Trophoblast cell (in vitro differentiated cells and primary cell): ENCODE measurements at regions not wholly inside any gene's neighbourhood (a gene's known extent, or its start where the extent isn't known, plus 50 kb on each side); places are given as distances from the start of the nearest gene placed in this dataset.

Experiments
- DNase-seq, 2 donors: peaks; one replicate each; pipeline ENCODE4 v3.0.0-alpha.2; 2016
- H2AFZ ChIP-seq: 2 replicates; pipeline ENCODE4 v1.6.1; 2013; ENCODE audit warnings: low read length, moderate library complexity, mild to moderate bottlenecking; ENCODE audit not compliant: insufficient read depth, poor library complexity
- H2AK5ac ChIP-seq: 2 replicates; pipeline ENCODE4 v1.6.1; 2013; ENCODE audit warnings: mild to moderate bottlenecking, low read length
- H2BK120ac ChIP-seq: 2 replicates; pipeline ENCODE4 v1.6.1; 2013; ENCODE audit warnings: low read length, mild to moderate bottlenecking, moderate library complexity; ENCODE audit not compliant: insufficient read depth, poor library complexity
- H2BK12ac ChIP-seq: 2 replicates; pipeline ENCODE4 v1.6.1; 2013; ENCODE audit warnings: mild to moderate bottlenecking, low read length, moderate library complexity
- H2BK5ac ChIP-seq: 2 replicates; pipeline ENCODE4 v1.6.1; 2013; ENCODE audit warnings: low read length, low read depth, moderate library complexity, mild to moderate bottlenecking; ENCODE audit not compliant: poor library complexity
- H3K14ac ChIP-seq: 2 replicates; pipeline ENCODE4 v1.6.1; 2013; ENCODE audit warnings: mild to moderate bottlenecking, low read length
- H3K18ac ChIP-seq: 2 replicates; pipeline ENCODE4 v1.6.1; 2013; ENCODE audit warnings: mild to moderate bottlenecking, low read length
- H3K23ac ChIP-seq: 2 replicates; pipeline ENCODE4 v1.6.1; 2013; ENCODE audit warnings: low read length
- H3K27ac ChIP-seq: 2 replicates; pipeline ENCODE4 v1.5.1; 2013; ENCODE audit warnings: low read depth, mild to moderate bottlenecking, inconsistent platforms, low read length, moderate library complexity
- H3K27me3 ChIP-seq: 2 replicates; pipeline ENCODE4 v1.6.1; 2013; ENCODE audit warnings: inconsistent platforms, mild to moderate bottlenecking, low read length, moderate library complexity; ENCODE audit not compliant: insufficient read depth
- H3K36me3 ChIP-seq, 2 experiments: 1 replicate in 1 of 2; 2 replicates in 1 of 2; pipeline ENCODE4 v1.6.1; 2013; ENCODE audit warnings: low read length in 2 of 2, mild to moderate bottlenecking in 2 of 2, moderate library complexity in 1 of 2; ENCODE audit not compliant: insufficient read depth in 2 of 2, control insufficient read depth in 1 of 2
- H3K4ac ChIP-seq: 2 replicates; pipeline ENCODE4 v1.6.1; 2013; ENCODE audit warnings: low read depth, mild to moderate bottlenecking, low read length, moderate library complexity
- H3K4me1 ChIP-seq, 2 experiments: 1 replicate in 1 of 2; 2 replicates in 1 of 2; pipeline ENCODE4 v1.6.1; 2013; ENCODE audit warnings: low read length in 2 of 2, mild to moderate bottlenecking in 2 of 2, moderate library complexity in 1 of 2; ENCODE audit not compliant: insufficient read depth in 2 of 2, control insufficient read depth in 1 of 2
- H3K4me2 ChIP-seq: 2 replicates; pipeline ENCODE4 v1.6.1; 2013; ENCODE audit warnings: inconsistent platforms, mild to moderate bottlenecking, low read length, moderate library complexity
- H3K4me3 ChIP-seq: 2 replicates; pipeline ENCODE4 v1.5.1; 2013; ENCODE audit warnings: mild to moderate bottlenecking, low read depth, low read length, inconsistent platforms
- H3K79me1 ChIP-seq: one replicate; pipeline ENCODE4 v1.6.1; 2013; ENCODE audit warnings: low read length
- H3K79me2 ChIP-seq: 2 replicates; pipeline ENCODE4 v1.6.1; 2013; ENCODE audit warnings: low read length, mild to moderate bottlenecking; ENCODE audit not compliant: control insufficient read depth, insufficient read depth, poor library complexity
- H3K9ac ChIP-seq: 2 replicates; pipeline ENCODE4 v1.6.1; 2013; ENCODE audit warnings: mild to moderate bottlenecking, low read length
- H3K9me3 ChIP-seq: 2 replicates; pipeline ENCODE4 v1.6.1; 2013; ENCODE audit warnings: low read depth, mild to moderate bottlenecking, control low read depth, inconsistent platforms, low read length; ENCODE audit not compliant: insufficient read depth
- H4K12ac ChIP-seq: 2 replicates; pipeline ENCODE4 v1.6.1; 2013; ENCODE audit warnings: low read depth, mild to moderate bottlenecking, low read length, moderate library complexity
- H4K8ac ChIP-seq: 2 replicates; pipeline ENCODE4 v1.6.1; 2013; ENCODE audit warnings: low read depth, mild to moderate bottlenecking, low read length, moderate library complexity
- H4K91ac ChIP-seq: one replicate; pipeline ENCODE4 v1.6.1; 2013; ENCODE audit warnings: low read depth, mild to moderate bottlenecking, low read length, moderate library complexity
- WGBS: extraction: QIAGEN DNeasy Blood & Tissue Kit; methylation state at CpG from one replicate; pipeline ENCODE4 v1.1.7; 2013; ENCODE audit warnings: missing lambda C conversion rate; ENCODE audit not compliant: insufficient read length, insufficient coverage; ENCODE audit errors: extremely low coverage; 5-methylcytosine and 5-hydroxymethylcytosine counted together

DNA sequence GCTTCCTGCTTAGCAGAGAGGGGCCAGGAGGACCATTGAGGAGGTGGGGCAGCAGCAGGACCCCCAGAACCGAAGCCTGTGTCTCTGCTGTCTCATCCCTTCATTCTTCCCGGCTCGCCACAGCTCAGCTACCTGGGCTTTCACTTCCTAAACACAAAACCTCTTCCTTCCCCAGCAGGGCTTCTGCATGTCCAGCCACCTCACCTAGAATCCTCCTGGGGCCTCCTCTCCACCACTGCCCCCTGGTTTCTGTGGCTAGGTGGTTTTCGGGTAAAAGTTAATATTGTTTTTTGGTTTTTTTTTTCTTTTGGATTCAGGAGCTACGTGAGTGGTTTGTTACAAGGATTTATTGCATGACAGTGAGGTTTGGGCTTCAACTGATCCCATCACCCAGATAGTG is 61.8 kb upstream of the PABPC3 start:
- H3K79me2 ChIP-seq = no peaks in the 10 kb centered on the region
- H3K4me2 ChIP-seq = no peak overlapping the region
- H3K18ac ChIP-seq = no peak overlapping the region
- H3K4me1 ChIP-seq = no peaks in the 10 kb centered on the region
- no peak overlapping the region for H2BK12ac ChIP-seq
- H2BK5ac ChIP-seq = no peak overlapping the region
- H3K14ac ChIP-seq = no peak overlapping the region
- DNase-seq = no peak
- H2BK120ac ChIP-seq = no peak overlapping the region
- H3K9ac ChIP-seq = no peak overlapping the region
- no peak overlapping the region for H3K4me3 ChIP-seq
- no peak overlapping the region for H3K23ac ChIP-seq
- no peaks in the 10 kb centered on the region for H3K9me3 ChIP-seq
- H3K27me3 ChIP-seq = no peaks in the 10 kb centered on the region
- no peak overlapping the region for H4K91ac ChIP-seq
- H3K36me3 ChIP-seq = peaks cover 0 to 2% of the 10 kb centered on the region in 2 experiments
- H2AK5ac ChIP-seq = no peak overlapping the region
- H2AFZ ChIP-seq = no peak overlapping the region
- H3K79me1 ChIP-seq = no peaks in the 10 kb centered on the region
- H4K8ac ChIP-seq = no peak overlapping the region
- no peak overlapping the region for H3K4ac ChIP-seq
- no peak overlapping the region for H3K27ac ChIP-seq
- H4K12ac ChIP-seq = no peak overlapping the region
- no CpG with 5 or more reads among the region's 5 CpGs for WGBS

GRCh38 chr13:25037057-25037813 is 58.7 kb upstream of the PABPC3 start:
- Histone ChIP-seq H3K79me1 (no peaks in the 10 kb centered on the region), H3K4me1 (peaks cover 0 to 6% of the 10 kb centered on the region in 2 experiments), H4K8ac (no peak overlapping the region), H2AK5ac (no peak overlapping the region), H3K36me3 (peaks cover 0 to 7% of the 10 kb centered on the region in 2 experiments), H3K23ac (no peak overlapping the region), H2BK120ac (no peak overlapping the region), H2BK5ac (no peak overlapping the region), H3K18ac (no peak overlapping the region), H3K4ac (no peak overlapping the region), H2BK12ac (no peak overlapping the region), H3K9me3 (no peaks in the 10 kb centered on the region), H4K91ac (no peak overlapping the region), H3K14ac (no peak overlapping the region), H3K4me3 (no peak overlapping the region), H2AFZ (no peak overlapping the region), H3K79me2 (no peaks in the 10 kb centered on the region), H3K9ac (no peak overlapping the region), H3K27me3 (no peaks in the 10 kb centered on the region), H4K12ac (no peak overlapping the region), H3K4me2 (no peak overlapping the region), H3K27ac (no peak overlapping the region)
- WGBS = no CpG with 5 or more reads among the region's 12 CpGs
- peak in 1 of 2 donors; percentile 75 for DNase-seq

GRCh38 chr13:25042151-25042865 is 53.6 kb upstream of the PABPC3 start:
- Histone ChIP-seq H3K14ac (no peak overlapping the region), H3K4me3 (no peak overlapping the region), H3K27ac (no peak overlapping the region), H2BK12ac (no peak overlapping the region), H3K4me2 (no peak overlapping the region), H3K18ac (no peak overlapping the region), H3K79me1 (peaks cover 2% of the 10 kb centered on the region), H3K9me3 (no peaks in the 10 kb centered on the region), H3K4ac (no peak overlapping the region), H3K79me2 (peaks cover 2% of the 10 kb centered on the region), H4K8ac (no peak overlapping the region), H3K36me3 (peaks cover 3 to 9% of the 10 kb centered on the region in 2 experiments), H3K23ac (no peak overlapping the region), H4K12ac (no peak overlapping the region), H3K9ac (no peak overlapping the region), H4K91ac (no peak overlapping the region), H3K27me3 (no peaks in the 10 kb centered on the region), H2AK5ac (no peak overlapping the region), H3K4me1 (peaks cover 0 to 10% of the 10 kb centered on the region in 2 experiments), H2BK120ac (no peak overlapping the region), H2BK5ac (no peak overlapping the region), H2AFZ (no peak overlapping the region)
- no peak for DNase-seq
- no CpG with 5 or more reads among the region's 11 CpGs for WGBS

DNA sequence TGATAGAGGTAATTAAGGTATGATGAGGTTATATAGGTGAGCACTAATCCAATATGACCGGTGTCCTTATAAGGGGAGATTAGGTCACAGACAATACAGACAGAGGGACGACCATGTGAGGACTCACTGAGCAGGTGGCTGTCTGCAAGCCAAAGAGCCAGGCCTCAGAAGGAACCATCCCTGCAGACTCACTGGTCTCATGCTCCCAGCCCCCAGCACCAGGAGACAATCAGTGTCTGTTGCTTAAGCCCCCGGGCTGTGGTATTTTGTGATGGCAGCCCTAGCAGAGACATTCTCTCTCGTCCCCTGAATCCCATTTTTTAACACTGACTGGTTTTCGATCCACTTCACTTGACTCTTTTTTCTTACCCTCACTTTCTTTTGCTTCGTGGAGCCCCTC is 51.9 kb upstream of the PABPC3 start:
- Histone ChIP-seq H3K79me1 (peaks cover 2% of the 10 kb centered on the region), H3K4me2 (no peak overlapping the region), H3K36me3 (peaks cover 3 to 7% of the 10 kb centered on the region in 2 experiments), H4K91ac (no peak overlapping the region), H3K79me2 (peaks cover 2% of the 10 kb centered on the region), H4K12ac (no peak overlapping the region), H2BK120ac (no peak overlapping the region), H3K18ac (no peak overlapping the region), H2AK5ac (no peak overlapping the region), H3K27me3 (no peaks in the 10 kb centered on the region), H3K4ac (no peak overlapping the region), H2BK12ac (no peak overlapping the region), H3K27ac (no peak overlapping the region), H3K9ac (no peak overlapping the region), H3K23ac (no peak overlapping the region), H2AFZ (no peak overlapping the region), H3K14ac (no peak overlapping the region), H4K8ac (no peak overlapping the region), H3K4me3 (no peak overlapping the region), H3K9me3 (no peaks in the 10 kb centered on the region), H3K4me1 (peaks cover 0 to 10% of the 10 kb centered on the region in 2 experiments), H2BK5ac (no peak overlapping the region)
- no peak for DNase-seq
- WGBS = no CpG with 5 or more reads among the region's 6 CpGs
